SH-SY5Y (cell line): ENCODE measurements at regions not wholly inside any gene's neighbourhood (a gene's known extent, or its start where the extent isn't known, plus 50 kb on each side); places are given as distances from the start of the nearest gene placed in this dataset.

ENCODE experiments used
- GATA2 ChIP-seq: IDR thresholded peaks from 2 replicates; pipeline ENCODE4 v1.6.1; 2011; ENCODE audit warnings: mild to moderate bottlenecking, low read depth, low read length
- GATA3 ChIP-seq: IDR thresholded peaks from 2 replicates; pipeline ENCODE4 v1.6.1; 2011; ENCODE audit warnings: low read depth, mild to moderate bottlenecking, low read length, moderate library complexity

- no peak for TF ChIP-seq GATA2
- TF ChIP-seq GATA3 = no peak
Measured at GRCh38 chr4:136112116-136112515, 1420.2 kb downstream of the PCDH18 start.
